Chondrocyte (in vitro differentiated cells): ENCODE measurements at regions not wholly inside any gene's neighbourhood (a gene's known extent, or its start where the extent isn't known, plus 50 kb on each side); places are given as distances from the start of the nearest gene placed in this dataset.
"Not testable (repeated sequence)": the region's sequence is repeated elsewhere in the genome, so short reads cannot be mapped to it uniquely, and the experiment has no call there.

ENCODE experiments used
- DNase-seq: peaks from one replicate; pipeline ENCODE4 v3.0.0; 2021; ENCODE audit warnings: mixed read lengths, low spot score
- H3K27ac Mint-ChIP-seq: one replicate; pipeline ENCODE4 v1.8.0; 2021; ENCODE audit warnings: mild to moderate bottlenecking, moderate library complexity, mixed read lengths; ENCODE audit not compliant: unreplicated experiment
- H3K27me3 Mint-ChIP-seq: 2 replicates; pipeline ENCODE4 v1.8.0; 2021; ENCODE audit warnings: low read depth, mixed read lengths
- H3K36me3 Mint-ChIP-seq: 2 replicates; pipeline ENCODE4 v1.8.0; 2021; ENCODE audit warnings: low read depth, mixed read lengths
- H3K4me1 Mint-ChIP-seq: 2 replicates; pipeline ENCODE4 v1.8.0; 2021; ENCODE audit warnings: low read depth, mild to moderate bottlenecking, mixed read lengths
- H3K4me3 Mint-ChIP-seq: one replicate; pipeline ENCODE4 v1.8.0; 2021; ENCODE audit warnings: mild to moderate bottlenecking, moderate library complexity, mixed read lengths; ENCODE audit not compliant: unreplicated experiment
- H3K9me3 Mint-ChIP-seq: 2 replicates; pipeline ENCODE4 v1.8.0; 2021; ENCODE audit warnings: low read depth, mixed read lengths
- CTCF ChIP-seq: fragments of 200-600 bp; sonication (generic); IDR thresholded peaks from 2 replicates; pipeline ENCODE4 v1.5.0; 2021; ENCODE audit warnings: antibody characterized with exemption, mild to moderate bottlenecking, moderate library complexity

- Mint-ChIP-seq H3K4me3 (no peak overlapping the region), H3K36me3 (no peaks in the 10 kb centered on the region), H3K27ac (peak overlapping the region; percentile 66), H3K9me3 (no peaks in the 10 kb centered on the region), H3K27me3 (no peaks in the 10 kb centered on the region), H3K4me1 (peaks cover 20% of the 10 kb centered on the region)
- no peak for DNase-seq
- no peak for TF ChIP-seq CTCF
These were observed 965.9 kb upstream of the ROBO1 start for GRCh38 chr3:80733522-80734176.

- DNase-seq, H3K27ac Mint-ChIP-seq, H3K4me1 Mint-ChIP-seq, H3K9me3 Mint-ChIP-seq, H3K4me3 Mint-ChIP-seq, H3K36me3 Mint-ChIP-seq, H3K27me3 Mint-ChIP-seq: not testable (repeated sequence)
These were observed 959.8 kb upstream of the ROBO1 start for GRCh38 chr3:80727561-80727960.

GRCh38 chr3:80709597-80710322 lies 942.0 kb upstream of the ROBO1 start:
- H3K9me3 Mint-ChIP-seq, result peaks cover 33% of the 10 kb centered on the region
- H3K4me1 Mint-ChIP-seq, DNase-seq, H3K36me3 Mint-ChIP-seq, H3K27me3 Mint-ChIP-seq, H3K4me3 Mint-ChIP-seq, H3K27ac Mint-ChIP-seq: not testable (repeated sequence)

- no peak overlapping the region for H3K27ac Mint-ChIP-seq
- no peaks in the 10 kb centered on the region for H3K27me3 Mint-ChIP-seq
- no peaks in the 10 kb centered on the region for H3K4me1 Mint-ChIP-seq
- DNase-seq, result no peak
- H3K36me3 Mint-ChIP-seq, result no peaks in the 10 kb centered on the region
- H3K9me3 Mint-ChIP-seq, result peaks cover 17% of the 10 kb centered on the region
- no peak for TF ChIP-seq CTCF
- no peak overlapping the region for H3K4me3 Mint-ChIP-seq
These were observed 937.5 kb upstream of the ROBO1 start for GRCh38 chr3:80705290-80705689.

- H3K9me3 Mint-ChIP-seq, result peaks cover 14% of the 10 kb centered on the region
- H3K4me3 Mint-ChIP-seq, result no peak overlapping the region
- no peak for DNase-seq
- no peaks in the 10 kb centered on the region for H3K36me3 Mint-ChIP-seq
- H3K27ac Mint-ChIP-seq, result no peak overlapping the region
- H3K4me1 Mint-ChIP-seq, result no peaks in the 10 kb centered on the region
- H3K27me3 Mint-ChIP-seq, result no peaks in the 10 kb centered on the region
- no peak for TF ChIP-seq CTCF
These were observed 933.6 kb upstream of the ROBO1 start for GRCh38 chr3:80701349-80701748.

- no peaks in the 10 kb centered on the region for H3K4me1 Mint-ChIP-seq
- no peaks in the 10 kb centered on the region for H3K27me3 Mint-ChIP-seq
- no peak for DNase-seq
- H3K4me3 Mint-ChIP-seq, result no peak overlapping the region
- H3K36me3 Mint-ChIP-seq, result no peaks in the 10 kb centered on the region
- no peaks in the 10 kb centered on the region for H3K9me3 Mint-ChIP-seq
- no peak for TF ChIP-seq CTCF
- no peak overlapping the region for H3K27ac Mint-ChIP-seq
These were observed 929.5 kb upstream of the ROBO1 start for GRCh38 chr3:80697291-80697690.
